NCI-H345 (cell line): ENCODE measurements at regions not wholly inside any gene's neighbourhood (a gene's known extent, or its start where the extent isn't known, plus 50 kb on each side); places are given as distances from the start of the nearest gene placed in this dataset.
"Not testable (repeated sequence)": the region's sequence is repeated elsewhere in the genome, so short reads cannot be mapped to it uniquely, and the experiment has no call there.

ENCODE experiments used
- DNase-seq: peaks from one replicate; lab custom pipeline; 2025; lab: John Stamatoyannopoulos, UW

DNA sequence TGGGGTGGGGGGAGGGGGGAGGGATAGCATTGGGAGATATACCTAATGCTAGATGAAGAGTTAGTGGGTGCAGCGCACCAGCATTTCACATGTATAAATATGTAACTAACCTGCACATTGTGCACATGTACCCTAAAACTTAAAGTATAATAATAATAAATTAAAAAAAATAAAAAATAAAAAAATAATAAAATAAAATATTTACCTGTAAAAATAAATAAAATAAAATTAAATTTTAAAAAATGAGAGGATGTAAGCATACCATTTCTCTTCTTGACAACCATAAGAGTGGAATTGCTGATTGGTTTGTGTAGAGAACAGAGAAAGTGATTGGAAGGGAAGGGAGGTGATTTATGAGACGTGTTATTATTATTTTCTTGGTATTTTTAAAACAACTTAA lies 609.5 kb upstream of the CYLC2 start:
- DNase-seq: not testable (repeated sequence)

DNA sequence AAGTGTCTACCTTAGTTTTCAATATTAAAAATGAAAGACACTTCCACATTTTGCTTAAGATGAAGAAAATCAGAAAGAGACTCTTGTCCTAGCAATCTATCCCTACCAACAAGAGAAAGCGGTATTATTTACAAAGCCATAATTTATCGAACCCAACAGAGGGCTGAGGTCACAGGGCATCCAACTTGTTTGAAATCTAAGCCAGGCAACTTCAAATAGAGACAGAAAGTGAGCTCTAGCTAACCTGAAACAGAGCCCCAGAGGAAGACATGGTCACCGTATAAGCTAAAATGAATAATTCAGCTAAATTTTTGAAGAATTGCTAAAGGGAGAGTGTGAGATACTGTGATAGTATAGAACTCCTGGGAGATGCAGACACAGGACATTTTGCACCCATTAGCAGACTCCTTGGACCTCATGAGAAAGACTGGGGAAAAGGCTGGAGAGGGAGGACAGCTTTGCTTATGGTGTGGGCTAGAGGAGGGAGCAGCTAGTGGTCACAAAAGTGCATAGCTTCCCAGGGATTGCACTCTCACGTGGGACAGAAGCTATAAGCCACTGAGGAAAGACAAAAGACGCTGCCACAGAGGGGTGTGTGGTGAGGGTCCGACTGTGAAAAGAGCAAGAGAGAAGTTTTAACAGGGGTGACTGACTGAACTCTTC lies 624.2 kb upstream of the GRIN3A start:
- DNase-seq: no peak

DNA sequence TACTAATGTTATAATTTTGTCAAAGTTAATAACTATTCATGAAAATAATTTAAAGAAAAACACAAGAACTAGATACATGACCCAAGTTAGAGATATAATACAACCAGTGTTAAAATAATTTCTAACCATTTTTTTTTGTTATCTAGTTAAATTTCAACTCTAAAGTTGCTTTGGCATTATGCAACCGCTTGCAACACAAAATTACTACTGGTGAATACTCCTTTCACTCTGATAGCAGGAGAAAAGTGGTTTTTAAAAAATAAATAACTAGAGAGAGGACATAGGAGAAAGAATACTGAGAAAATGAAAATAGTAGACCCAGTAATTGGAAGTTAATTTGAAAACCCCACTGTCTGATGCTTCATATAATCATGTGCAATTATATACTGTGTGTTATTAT lies 622.4 kb upstream of the GRIN3A start:
- no peak for DNase-seq

DNA sequence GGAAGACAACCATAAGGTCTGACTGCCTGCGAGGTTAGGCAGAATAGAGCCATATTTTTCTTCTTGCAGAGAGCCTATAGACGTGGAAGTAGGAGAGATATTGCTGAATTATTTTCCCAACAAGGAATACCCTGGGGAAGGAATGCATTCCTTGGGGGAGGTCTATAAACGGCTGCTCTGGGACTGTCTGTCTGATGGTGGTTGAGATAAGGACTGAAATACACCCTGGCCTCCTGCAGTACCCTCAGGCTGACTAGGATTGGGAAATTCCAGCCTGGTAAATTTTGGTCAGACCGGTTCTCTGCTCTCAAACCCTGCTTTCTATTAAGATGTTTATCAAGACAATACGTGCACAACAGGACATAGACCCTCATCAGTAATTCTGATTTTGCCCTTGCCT lies 617.5 kb upstream of the GRIN3A start:
- DNase-seq: no peak

DNA sequence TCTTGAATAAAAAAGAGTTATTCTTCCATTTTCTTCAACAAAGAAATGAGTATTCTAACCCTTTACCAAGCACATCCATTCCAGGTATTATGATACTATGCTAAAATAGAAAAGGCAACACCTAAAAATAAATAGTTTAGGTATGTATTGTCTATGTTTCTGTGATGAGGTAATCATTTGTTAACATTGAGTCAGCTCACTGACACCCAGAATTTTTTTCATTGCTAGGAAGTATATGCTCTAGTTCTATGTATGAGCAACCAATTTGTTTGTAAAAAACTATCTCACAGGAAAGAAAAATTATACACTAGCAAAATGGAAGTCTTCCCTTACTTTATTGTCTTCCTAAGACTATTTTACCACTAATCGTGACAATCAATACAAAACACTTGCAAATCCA lies 615.6 kb upstream of the GRIN3A start:
- DNase-seq: no peak

DNA sequence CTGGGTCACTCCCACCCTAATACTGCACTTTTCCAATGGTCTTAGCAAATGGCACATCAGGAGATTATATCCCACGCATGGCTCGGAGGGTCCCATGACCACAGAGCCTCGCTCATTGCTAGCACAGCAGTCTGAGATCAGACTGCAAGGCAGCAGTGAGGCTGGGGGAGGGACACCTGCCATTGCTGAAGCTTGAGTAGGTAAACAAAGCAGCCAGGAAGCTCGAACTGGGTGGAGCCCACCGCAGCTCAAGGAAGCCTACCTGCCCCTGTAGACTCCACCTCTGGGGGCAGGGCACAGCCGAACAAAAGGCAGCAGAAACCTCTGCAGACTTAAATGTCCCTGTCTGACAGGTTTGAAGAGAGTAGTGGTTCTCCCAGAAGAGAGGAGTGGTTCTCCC lies 599.0 kb upstream of the GRIN3A start:
- DNase-seq: not testable (repeated sequence)

DNA sequence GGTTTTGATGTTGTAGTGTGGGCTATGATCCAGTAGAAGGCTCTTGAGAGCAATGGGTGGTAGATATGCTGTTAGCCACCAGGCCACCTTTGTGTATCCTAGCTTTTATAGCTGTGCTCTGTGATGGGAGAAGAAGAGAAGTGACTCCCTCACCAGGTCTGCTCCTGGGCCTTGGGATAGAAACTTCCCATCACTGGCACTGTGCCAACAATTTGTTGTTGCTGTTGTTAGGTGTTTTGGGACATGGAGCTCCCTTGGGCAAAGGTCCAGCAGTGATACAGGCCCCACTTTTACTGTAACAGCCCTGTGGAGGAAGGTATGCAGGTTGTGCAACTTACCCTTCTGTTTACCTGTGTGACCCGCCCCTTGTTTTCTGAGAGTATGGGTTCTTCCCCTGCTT lies 570.9 kb upstream of the GRIN3A start:
- DNase-seq: no peak

DNA sequence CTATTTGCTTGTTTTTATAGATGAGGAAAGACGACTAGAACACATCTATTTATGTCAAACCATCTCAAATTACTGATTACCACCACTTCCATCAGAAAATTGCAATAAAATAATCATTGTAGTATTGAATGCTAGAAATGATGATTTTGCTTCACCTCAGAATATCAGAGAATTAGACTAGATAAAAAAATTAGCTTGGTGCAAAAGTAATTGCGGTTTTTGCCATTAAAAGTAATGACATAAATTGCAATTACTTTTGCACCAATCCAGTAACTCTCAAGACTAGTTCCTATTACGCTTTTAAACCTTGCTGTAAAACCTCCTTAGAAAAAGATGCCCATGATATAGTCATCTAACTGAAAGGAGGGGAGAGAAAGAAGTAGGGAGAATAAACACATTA lies 556.7 kb upstream of the GRIN3A start:
- DNase-seq: no peak

DNA sequence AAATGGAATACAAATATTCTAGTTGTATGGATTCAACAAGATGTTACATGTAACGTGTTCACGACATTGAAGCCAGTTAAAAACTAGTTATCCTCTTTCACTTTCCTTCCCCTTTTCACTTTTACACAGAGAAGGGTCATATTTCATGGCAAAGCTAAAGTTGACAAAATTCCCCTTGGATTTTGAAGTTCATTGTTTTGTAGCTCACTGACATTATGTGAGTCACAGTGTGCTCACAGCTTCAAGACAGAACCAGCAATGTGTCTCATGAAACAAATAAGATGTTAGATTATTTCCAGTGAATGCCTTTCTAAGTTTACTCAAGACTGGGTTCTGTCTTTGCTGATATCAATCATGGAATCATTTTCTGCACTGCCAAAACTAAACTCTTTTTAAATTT lies 535.5 kb upstream of the GRIN3A start:
- no peak for DNase-seq

DNA sequence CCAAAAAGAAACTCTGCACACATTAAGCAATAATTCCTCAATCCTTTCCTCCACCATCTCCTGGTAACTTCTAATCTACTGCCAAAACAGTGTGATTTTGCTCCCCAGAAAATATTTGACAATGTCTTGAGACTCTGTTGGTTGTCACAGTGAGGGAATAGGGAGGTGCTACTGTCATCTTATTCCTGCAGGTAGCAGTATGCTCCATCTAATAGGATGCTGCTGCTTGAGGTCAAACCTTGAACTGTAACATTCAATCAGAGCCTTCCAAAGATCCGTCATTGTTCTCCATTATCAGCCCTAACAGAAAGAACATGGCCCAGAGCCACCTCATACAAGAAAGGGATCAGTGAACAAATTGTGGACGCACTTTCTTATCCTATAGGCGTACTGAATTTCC lies 514.7 kb upstream of the GRIN3A start:
- DNase-seq: no peak

DNA sequence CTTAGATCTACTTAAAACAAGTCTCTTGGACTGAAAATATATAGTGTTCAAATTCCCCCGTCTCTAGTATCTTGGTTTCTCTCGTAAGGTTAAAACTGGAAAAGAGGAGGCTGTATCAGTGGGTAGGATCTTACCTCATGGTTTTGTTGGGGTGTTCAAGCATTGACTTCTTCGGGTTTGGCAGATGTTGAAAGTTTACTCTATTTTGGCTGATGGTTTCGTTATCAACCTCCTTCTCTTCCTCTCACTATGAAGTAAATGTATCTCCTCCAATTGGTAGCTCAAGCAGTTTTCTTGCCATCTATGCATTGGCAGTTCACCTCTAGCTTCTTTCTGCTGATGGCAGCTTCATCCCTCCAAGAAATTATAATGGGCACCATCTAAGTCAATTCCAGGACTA lies 506.5 kb upstream of the GRIN3A start:
- no peak for DNase-seq

DNA sequence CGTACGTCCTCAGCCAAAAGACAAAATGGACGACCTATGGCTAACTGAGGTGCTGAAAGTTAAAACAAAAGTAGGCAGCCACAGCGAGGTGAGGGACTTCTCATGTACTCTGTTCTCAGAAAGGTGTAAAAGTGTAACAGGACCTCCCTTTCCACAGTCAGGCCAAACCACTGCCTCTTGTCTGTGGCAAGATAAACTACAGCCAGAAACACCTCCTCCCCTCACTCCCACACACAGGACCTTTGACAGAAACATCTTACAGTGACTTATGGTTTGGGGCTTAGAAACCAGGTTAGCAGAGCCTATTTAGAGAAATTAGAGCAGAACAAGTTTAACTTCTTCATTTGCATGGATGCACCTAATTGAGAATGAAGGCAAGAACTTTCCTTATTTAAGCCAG lies 499.1 kb upstream of the GRIN3A start:
- DNase-seq: no peak

DNA sequence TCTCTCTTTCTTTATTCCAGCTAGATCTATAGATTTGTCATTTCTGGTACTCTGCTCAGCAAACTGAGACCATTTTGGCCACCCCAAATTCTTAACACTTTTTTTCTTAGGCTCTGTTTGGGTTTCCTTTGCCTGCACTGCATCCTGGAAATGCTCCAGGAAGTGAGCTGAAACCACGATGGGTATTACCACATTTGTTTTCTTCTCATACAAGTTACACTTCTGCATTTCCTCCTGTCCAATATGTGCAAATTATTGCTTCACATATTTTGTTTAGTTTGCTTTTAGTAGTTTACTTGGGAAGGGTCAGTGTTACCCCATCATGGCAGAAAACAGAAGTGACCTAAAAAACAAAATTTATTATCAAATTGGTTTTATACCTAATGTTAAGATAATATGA lies 498.6 kb upstream of the GRIN3A start:
- DNase-seq: no peak

DNA sequence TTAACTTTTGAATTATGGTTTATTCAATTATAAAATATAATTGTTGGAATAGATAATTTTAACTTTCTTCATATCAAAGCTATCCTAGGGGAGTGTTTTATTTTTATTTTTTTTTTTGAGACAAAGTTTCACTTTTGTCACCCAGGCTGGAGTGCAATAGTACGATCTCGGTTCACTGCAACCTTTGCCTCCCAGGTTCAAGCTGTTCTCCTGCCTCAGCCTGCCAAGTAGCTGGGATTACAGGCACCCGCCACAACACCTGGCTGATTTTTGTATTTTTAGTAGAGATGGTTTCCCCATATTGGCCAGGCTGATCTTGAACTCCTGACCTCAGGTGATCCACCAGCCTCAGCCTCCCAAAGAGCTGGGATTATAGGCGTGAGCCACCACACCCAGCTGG lies 489.0 kb upstream of the GRIN3A start:
- DNase-seq: not testable (repeated sequence)

DNA sequence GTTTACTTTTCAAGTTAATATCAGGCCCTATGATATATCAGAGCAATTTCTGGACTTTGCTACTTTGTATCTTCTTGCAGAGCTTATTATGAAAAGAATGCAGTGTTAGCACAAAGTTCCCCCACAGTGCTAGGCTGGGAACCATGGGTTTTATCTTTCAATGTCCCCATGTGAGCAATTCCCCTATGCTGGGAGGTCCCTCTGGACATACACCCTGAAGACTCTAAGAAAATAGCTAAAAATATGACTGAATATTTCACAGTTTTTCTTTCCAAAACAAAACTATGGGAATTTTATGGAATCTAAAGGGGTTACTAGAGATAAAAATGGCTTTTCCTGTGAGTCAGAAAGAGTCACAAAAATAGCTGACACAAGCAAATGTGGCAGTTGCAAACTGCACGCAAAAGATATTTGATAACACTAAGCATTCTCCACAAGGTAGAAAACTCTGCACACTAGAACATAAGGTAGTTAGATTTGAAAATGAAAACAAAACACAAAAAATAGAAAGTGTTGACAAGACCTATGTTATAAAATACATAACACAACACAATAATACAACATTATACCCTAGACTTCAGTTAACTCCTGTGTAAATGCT lies 487.5 kb upstream of the GRIN3A start:
- DNase-seq: no peak

DNA sequence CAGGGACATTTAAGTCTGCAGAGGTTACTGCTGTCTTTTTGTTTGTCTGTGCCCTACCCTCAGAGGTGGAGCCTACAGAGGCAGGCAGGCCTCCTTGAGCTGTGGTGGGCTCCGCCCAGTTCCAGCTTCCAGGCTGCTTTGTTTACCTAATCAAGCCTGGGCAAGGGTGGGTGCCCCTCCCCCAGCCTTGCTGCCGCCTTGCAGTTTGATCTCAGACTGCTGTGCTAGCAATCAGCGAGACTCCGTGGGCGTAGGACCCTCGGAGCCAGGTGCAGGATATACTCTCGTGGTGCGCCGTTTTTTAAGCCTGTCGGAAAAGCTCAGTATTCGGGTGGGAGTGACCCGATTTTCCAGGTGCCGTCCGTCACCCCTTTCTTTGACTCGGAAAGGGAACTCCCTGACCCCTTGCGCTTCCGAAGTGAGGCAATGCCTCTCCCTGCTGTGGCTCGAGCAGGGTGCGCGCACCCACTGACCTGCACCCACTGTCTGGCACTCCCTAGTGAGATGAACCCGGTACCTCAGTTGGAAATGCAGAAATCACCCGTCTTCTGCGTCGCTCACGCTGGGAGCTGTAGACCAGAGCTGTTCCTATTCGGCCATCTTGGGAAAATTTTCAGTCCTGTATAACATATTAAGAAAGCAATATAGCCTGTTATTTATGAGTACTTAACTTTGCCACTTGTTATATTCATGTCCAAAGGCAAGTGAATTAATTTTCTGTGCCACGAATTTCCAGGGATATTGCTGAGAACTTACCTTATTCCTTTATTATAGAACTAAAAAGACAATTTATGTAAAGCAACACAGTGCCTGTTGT lies 485.1 kb upstream of the GRIN3A start:
- not testable (repeated sequence) for DNase-seq

DNA sequence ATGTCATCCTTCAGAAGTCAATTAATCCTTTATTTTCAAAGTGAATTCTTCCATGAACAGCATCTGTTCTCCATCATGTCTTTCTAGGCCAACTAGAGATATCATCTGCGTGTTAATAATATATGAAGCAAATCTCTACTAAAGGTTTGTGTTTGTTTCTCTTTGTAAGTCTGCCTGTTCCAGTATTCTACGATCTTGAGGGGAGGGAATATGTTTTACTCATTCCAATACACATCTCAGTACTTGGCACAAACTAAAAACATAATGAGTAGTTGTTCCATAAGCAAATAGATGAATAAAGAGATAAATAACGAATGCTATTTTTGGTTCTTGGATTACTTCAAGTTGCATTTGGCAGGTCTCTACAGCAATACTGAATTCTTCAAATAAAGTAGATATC lies 470.7 kb upstream of the GRIN3A start:
- DNase-seq: peak; percentile 8

DNA sequence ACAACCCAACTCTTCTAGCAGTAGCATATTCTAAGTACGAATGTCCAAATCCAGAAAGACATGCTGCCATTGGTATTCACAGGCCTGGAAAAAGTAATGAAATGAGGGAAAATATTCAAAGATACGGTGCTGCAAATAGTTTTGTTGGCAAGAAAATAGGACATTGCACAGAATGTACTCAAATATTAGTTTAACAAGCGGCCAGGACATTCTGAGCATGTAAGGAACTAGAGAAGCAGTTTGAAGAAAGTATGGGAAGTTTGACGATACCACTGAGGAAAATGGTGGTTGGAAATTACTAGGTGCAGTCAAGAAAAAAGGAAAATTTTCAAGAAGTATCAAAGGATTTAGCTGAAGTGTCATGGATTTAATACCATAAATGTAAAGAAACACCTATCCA lies 468.0 kb upstream of the GRIN3A start:
- DNase-seq: no peak

DNA sequence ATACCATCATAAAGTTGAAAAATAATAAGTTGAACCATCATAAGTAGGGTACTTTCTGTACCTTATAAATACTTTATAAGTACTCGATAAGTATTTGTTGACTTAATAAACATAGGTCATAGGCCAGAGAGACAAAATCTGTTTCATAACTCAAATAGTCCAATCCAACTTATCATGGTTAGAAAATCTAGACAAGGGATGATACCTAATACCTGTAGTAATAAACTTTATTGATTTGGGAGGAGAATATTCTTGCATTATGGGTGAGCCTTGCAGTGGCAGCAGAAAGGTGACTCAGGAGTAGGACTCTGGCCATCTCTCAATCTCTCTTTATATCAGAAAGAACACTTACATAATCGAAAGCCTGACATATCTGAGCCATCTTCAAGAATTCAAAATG lies 466.8 kb upstream of the GRIN3A start:
- DNase-seq: no peak

DNA sequence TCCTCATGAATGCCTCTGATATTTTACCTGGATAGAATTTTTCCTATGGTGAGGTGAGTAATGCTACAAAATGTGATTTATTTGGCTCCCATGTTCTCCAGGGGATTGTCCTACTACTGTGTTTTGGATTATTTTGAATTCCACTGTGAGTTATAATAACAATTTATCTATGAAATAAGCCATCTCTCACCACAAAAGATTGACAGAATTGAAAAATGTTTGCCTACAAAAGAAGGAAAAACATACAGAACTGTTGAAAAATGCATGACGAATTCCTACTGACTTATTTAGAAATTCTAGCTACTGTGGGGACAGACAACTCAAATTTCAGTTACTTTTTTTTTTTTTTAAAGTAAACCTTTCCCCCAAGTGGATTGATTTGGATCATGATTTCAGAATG lies 463.7 kb upstream of the GRIN3A start:
- no peak for DNase-seq

DNA sequence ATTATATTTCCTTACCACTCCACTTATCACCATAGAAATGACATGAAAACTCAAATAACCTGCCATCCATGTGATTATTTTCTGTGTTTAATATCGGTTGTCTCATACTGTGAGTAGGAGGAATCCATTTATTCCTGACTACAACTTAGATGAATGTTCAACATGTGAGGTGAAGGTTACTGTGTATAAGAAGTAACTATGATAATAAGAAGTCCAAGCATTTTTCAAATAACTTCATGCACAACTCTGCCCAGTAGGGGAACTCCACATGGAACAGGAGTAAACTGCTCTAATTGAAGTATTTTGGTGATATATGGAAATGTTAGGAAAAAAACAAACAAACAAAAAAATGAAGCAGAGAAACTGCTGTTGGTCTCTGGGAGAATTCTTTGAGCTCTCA lies 447.5 kb upstream of the GRIN3A start:
- no peak for DNase-seq

DNA sequence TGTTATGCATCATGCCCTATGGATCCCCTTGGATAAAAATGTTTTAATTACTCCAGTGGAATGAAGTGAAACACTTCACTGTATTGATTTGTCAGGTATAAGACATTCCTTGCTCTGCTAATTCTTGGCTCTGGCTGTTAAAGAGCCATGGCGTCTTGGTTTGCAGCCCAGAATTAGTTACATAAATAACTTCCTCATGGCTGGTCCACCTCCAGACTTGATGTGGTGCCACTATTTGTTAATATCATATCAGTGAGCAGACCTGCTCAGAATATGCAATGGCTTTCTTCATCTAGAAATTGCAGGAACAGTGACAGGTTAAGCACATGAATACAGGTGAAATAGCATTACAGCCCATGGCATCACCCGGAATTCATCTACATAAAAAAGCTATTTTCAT lies 446.9 kb upstream of the GRIN3A start:
- no peak for DNase-seq

DNA sequence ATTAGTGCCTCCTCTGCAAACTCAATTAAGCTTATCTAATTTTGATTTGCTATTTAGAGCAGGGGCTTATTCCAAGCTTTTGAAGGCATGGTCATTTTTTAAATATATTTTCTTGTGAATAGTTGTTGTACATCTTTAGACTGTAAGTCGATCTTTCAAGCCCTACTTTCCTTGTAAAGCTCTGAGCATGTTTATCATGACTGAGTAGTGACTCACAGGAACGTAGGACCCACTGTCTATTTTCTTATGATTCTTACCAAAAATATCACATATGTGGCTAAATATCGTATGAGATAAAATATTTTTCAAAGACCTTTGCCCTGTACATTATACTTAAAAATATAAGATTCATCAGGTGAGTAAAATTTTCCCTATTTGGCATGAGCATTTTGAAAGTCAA lies 440.4 kb upstream of the GRIN3A start:
- no peak for DNase-seq
